Loucy (cell line): ENCODE measurements at regions not wholly inside any gene's neighbourhood (a gene's known extent, or its start where the extent isn't known, plus 50 kb on each side); places are given as distances from the start of the nearest gene placed in this dataset.

ENCODE experiments used
- CTCF ChIP-seq: fragments of 200-600 bp; sonication (generic); conservative IDR thresholded peaks from 2 replicates; pipeline ENCODE4 v1.5.1; 2014; ENCODE audit warnings: mild to moderate bottlenecking, antibody characterized with exemption, low read length
- EZH2phosphoT487 ChIP-seq: fragments of 200-600 bp; IDR thresholded peaks from 2 replicates; pipeline ENCODE4 v1.6.1; 2018; ENCODE audit warnings: antibody characterized with exemption, mild to moderate bottlenecking, moderate library complexity, borderline replicate concordance

- no peak for TF ChIP-seq EZH2phosphoT487
- TF ChIP-seq CTCF: no peak
These were observed 155.2 kb upstream of the MYOCD start for GRCh38 chr17:12510535-12510934.
